ENCODE measurements at regions not wholly inside any gene's neighbourhood (a gene's known extent, or its start where the extent isn't known, plus 50 kb on each side); places are given as distances from the start of the nearest gene placed in this dataset.

GRCh38 chr1:5763696-5764370, 228.4 kb downstream of the NPHP4 start:
- no peak for TF ChIP-seq CTCF (IDR thresholded peaks at IDR 0.05; ENCODE audit: low read length, missing control alignments)
- no peak overlapping the region for H3K4me3 ChIP-seq (replicated peaks; ENCODE audit: low read depth, low read length)
- DNase-seq (ENCODE audit: low read depth), result no peak

DNA sequence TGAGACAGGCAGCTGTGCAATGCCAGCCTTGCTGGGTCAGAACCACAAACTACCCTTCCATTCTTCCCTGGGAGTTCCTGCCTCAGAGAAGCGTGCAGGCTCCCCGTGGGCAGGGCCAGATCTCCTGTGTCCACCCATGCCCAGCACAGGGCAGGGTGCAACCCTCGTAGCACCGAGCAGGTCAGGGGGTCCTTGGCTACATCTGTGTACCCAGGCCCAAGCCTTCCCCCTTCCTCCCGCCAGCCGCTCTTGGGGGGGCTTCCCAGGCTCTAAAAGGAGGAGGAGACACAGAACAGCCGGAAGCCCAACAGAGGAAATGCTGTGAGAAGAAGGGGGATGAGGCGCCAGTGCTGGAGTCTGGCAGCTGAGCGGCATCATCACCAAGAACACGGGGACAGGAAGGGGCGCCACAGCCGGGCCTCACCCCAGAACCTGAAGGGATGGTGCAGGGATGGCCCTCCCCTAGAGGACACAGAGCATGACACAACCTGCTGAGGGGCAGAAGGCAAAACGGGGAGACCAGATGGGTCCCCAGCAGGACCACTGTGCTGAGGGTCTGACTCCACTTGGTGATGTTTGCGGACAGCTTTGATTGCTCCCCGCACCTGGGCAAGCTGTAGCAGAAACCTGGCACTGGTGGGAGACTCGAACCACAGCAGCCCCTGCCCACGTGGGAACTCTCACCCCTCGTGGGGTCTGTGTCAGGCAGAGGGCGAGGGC, 233.2 kb downstream of the NPHP4 start:
- TF ChIP-seq CTCF (IDR thresholded peaks at IDR 0.05; ENCODE audit: low read length, missing control alignments), result no peak
- no peak for DNase-seq (ENCODE audit: low read depth)
- no peak overlapping the region for H3K4me3 ChIP-seq (replicated peaks; ENCODE audit: low read depth, low read length)

- DNase-seq (ENCODE audit: low read depth), result no peak
- no peak overlapping the region for H3K4me3 ChIP-seq (replicated peaks; ENCODE audit: low read depth, low read length)
- TF ChIP-seq CTCF (IDR thresholded peaks at IDR 0.05; ENCODE audit: low read length, missing control alignments), result no peak
Measured at GRCh38 chr1:5758000-5758858, 234.0 kb downstream of the NPHP4 start.

- no peak for TF ChIP-seq CTCF (IDR thresholded peaks at IDR 0.05; ENCODE audit: low read length, missing control alignments)
- no peak for DNase-seq (ENCODE audit: low read depth)
- no peak overlapping the region for H3K4me3 ChIP-seq (replicated peaks; ENCODE audit: low read depth, low read length)
Measured at GRCh38 chr1:5757187-5757805, 234.9 kb downstream of the NPHP4 start.

- no peak for DNase-seq (ENCODE audit: low read depth)
- no peak for TF ChIP-seq CTCF (IDR thresholded peaks at IDR 0.05; ENCODE audit: low read length, missing control alignments)
- no peak overlapping the region for H3K4me3 ChIP-seq (replicated peaks; ENCODE audit: low read depth, low read length)
Measured at GRCh38 chr1:5756434-5757186, 235.6 kb downstream of the NPHP4 start.

DNA sequence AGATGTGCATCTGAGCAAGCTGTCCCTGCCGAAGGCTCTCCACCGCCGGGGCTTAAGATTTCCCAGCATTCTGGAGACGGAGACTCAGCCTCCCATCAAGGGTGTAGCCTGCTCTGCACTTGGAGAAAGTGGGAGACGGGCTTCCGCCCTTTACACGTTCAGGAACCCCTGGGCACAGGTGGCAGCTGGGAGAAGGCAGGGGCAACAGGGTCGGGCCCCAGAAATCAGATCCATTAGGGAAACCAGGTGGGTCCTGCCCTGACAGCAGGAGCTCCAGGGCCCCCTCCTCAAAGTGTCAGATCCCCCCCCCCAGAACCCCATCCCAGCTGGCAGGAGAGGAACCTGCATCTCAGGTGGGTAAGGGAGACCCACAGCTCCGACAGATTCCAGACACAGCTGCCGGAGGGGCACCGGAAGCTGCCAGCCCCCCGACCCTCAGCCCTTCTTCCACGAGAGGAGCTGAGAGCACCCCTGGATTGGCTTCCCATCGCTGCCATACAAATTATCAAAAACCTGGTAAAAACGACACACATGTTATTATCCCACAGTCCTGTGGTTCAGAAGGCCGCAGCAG, 236.6 kb downstream of the NPHP4 start:
- no peak for TF ChIP-seq CTCF (IDR thresholded peaks at IDR 0.05; ENCODE audit: low read length, missing control alignments)
- no peak for DNase-seq (ENCODE audit: low read depth)
- no peak overlapping the region for H3K4me3 ChIP-seq (replicated peaks; ENCODE audit: low read depth, low read length)

Data from fibroblast of pulmonary artery (primary cell).